HEK293 (cell line): ENCODE measurements at regions not wholly inside any gene's neighbourhood (a gene's known extent, or its start where the extent isn't known, plus 50 kb on each side); places are given as distances from the start of the nearest gene placed in this dataset.

Experiments
- CTCF ChIP-seq: fragments of 450-650 bp; formaldehyde crosslinking; IDR thresholded peaks from 2 replicates; pipeline ENCODE4 v1.5.1; 2016; ENCODE audit warnings: missing biosample characterization, missing genetic modification characterization
- PBX3 ChIP-seq: sonication (generic); formaldehyde crosslinking; IDR thresholded peaks from 2 replicates; pipeline ENCODE4 v1.8.1; 2022; ENCODE audit warnings: mild to moderate bottlenecking, moderate library complexity, missing genetic modification reagents
- ZNF214 ChIP-seq: fragments of 450-650 bp; formaldehyde crosslinking; IDR thresholded peaks from 2 replicates; pipeline ENCODE4 v1.5.1; 2017; ENCODE audit warnings: missing biosample characterization, mild to moderate bottlenecking, missing genetic modification characterization, borderline replicate concordance
- ZNF777 ChIP-seq: fragments of 450-650 bp; formaldehyde crosslinking; IDR thresholded peaks from 2 replicates; pipeline ENCODE4 v1.5.1; 2017; ENCODE audit warnings: missing biosample characterization, missing genetic modification characterization, borderline replicate concordance
- TF ChIP-seq, protein P1 (sequence below): fragments of 450-650 bp; formaldehyde crosslinking; IDR thresholded peaks from 2 replicates; pipeline ENCODE4 v1.5.1; 2016; ENCODE audit warnings: missing biosample characterization, missing genetic modification characterization, low read depth
- TF ChIP-seq, protein P2 (sequence below): fragments of 450-650 bp; formaldehyde crosslinking; IDR thresholded peaks from 2 replicates; pipeline ENCODE4 v1.5.1; 2016; ENCODE audit warnings: missing biosample characterization, missing genetic modification characterization

DNA sequence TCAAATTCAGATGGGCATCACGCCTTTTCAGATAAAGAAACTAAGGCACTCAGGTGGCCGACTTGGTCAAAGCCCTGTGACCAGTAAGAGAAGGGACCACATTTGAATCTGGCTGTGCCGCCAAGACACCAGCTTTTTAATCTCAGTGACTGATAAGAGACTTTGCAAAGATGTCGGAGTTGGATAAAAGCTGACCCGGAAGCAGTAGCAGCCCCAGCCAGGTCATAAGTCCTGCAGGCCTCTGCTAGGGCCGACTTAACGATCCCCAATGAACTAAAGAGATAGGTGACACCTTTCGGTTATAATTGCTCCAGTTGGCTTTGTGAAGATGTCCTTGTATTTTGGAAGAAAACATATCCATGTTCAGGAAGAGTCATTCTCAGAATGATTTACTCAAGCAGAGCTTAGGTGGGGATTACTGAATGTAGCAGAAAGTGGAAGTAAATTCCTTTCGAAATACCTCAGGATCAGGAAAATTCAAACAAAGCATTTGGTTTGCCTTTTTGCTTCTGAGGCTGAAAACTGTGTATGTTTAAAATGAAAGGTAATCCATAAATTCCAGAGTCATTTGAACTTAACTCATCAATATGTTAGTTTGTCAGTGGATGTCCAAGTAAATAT, 164.2 kb upstream of the PITRM1 start:
- TF ChIP-seq, protein P1, sequence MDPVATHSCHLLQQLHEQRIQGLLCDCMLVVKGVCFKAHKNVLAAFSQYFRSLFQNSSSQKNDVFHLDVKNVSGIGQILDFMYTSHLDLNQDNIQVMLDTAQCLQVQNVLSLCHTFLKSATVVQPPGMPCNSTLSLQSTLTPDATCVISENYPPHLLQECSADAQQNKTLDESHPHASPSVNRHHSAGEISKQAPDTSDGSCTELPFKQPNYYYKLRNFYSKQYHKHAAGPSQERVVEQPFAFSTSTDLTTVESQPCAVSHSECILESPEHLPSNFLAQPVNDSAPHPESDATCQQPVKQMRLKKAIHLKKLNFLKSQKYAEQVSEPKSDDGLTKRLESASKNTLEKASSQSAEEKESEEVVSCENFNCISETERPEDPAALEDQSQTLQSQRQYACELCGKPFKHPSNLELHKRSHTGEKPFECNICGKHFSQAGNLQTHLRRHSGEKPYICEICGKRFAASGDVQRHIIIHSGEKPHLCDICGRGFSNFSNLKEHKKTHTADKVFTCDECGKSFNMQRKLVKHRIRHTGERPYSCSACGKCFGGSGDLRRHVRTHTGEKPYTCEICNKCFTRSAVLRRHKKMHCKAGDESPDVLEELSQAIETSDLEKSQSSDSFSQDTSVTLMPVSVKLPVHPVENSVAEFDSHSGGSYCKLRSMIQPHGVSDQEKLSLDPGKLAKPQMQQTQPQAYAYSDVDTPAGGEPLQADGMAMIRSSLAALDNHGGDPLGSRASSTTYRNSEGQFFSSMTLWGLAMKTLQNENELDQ (tag by site-specific recombination): no peak
- no peak for TF ChIP-seq CTCF (tag by site-specific recombination)
- TF ChIP-seq PBX3 (CRISPR knock-in tag): no peak
- TF ChIP-seq, protein P2, sequence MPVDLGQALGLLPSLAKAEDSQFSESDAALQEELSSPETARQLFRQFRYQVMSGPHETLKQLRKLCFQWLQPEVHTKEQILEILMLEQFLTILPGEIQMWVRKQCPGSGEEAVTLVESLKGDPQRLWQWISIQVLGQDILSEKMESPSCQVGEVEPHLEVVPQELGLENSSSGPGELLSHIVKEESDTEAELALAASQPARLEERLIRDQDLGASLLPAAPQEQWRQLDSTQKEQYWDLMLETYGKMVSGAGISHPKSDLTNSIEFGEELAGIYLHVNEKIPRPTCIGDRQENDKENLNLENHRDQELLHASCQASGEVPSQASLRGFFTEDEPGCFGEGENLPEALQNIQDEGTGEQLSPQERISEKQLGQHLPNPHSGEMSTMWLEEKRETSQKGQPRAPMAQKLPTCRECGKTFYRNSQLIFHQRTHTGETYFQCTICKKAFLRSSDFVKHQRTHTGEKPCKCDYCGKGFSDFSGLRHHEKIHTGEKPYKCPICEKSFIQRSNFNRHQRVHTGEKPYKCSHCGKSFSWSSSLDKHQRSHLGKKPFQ (tag by site-specific recombination): no peak
- TF ChIP-seq ZNF214 (tag by site-specific recombination): no peak
- TF ChIP-seq ZNF777 (tag by site-specific recombination): no peak
